GM19238 (cell line): ENCODE measurements at regions not wholly inside any gene's neighbourhood (a gene's known extent, or its start where the extent isn't known, plus 50 kb on each side); places are given as distances from the start of the nearest gene placed in this dataset.

Source experiments
- DNase-seq: peaks from one replicate; pipeline ENCODE4 v3.0.0; 2011; ENCODE audit warnings: low spot score; ENCODE audit not compliant: insufficient read length

GRCh38 chr2:12081481-12082210 lies 335.2 kb downstream of the LPIN1 start:
- DNase-seq, result no peak

GRCh38 chr2:12083081-12083581 lies 336.7 kb downstream of the LPIN1 start:
- no peak for DNase-seq

GRCh38 chr2:12083713-12084419 lies 337.4 kb downstream of the LPIN1 start:
- no peak for DNase-seq

- no peak for DNase-seq
Measured at GRCh38 chr2:12087175-12087574, 340.7 kb downstream of the LPIN1 start.

GRCh38 chr2:12087671-12088380 lies 341.4 kb downstream of the LPIN1 start:
- DNase-seq, result no peak

- no peak for DNase-seq
Measured at GRCh38 chr2:12089001-12089400, 342.6 kb downstream of the LPIN1 start.

GRCh38 chr2:12089496-12089895 lies 343.1 kb downstream of the LPIN1 start:
- DNase-seq, result no peak

GRCh38 chr2:12090072-12090471 lies 343.6 kb downstream of the LPIN1 start:
- DNase-seq, result no peak

GRCh38 chr2:12090590-12090989 lies 344.2 kb downstream of the LPIN1 start:
- no peak for DNase-seq

- no peak for DNase-seq
Measured at GRCh38 chr2:12091201-12091806, 344.9 kb downstream of the LPIN1 start.

- no peak for DNase-seq
Measured at GRCh38 chr2:12094134-12094533, 347.7 kb downstream of the LPIN1 start.

- DNase-seq, result no peak
Measured at GRCh38 chr2:12096051-12096787, 349.8 kb downstream of the LPIN1 start.

- no peak for DNase-seq
Measured at GRCh38 chr2:12096788-12097449, 350.5 kb downstream of the LPIN1 start.

GRCh38 chr2:12097859-12098258 lies 351.4 kb downstream of the LPIN1 start:
- DNase-seq, result no peak

- no peak for DNase-seq
Measured at GRCh38 chr2:12099374-12099773, 352.9 kb downstream of the LPIN1 start.

GRCh38 chr2:12102679-12103078 lies 356.2 kb downstream of the LPIN1 start:
- DNase-seq, result no peak

- DNase-seq, result no peak
Measured at GRCh38 chr2:12105180-12105579, 358.7 kb downstream of the LPIN1 start.

GRCh38 chr2:12106440-12107080 lies 360.1 kb downstream of the LPIN1 start:
- no peak for DNase-seq

GRCh38 chr2:12107321-12107720 lies 360.9 kb downstream of the LPIN1 start:
- DNase-seq, result no peak

GRCh38 chr2:12107939-12108338 lies 361.5 kb downstream of the LPIN1 start:
- DNase-seq, result no peak
